ENCODE measurements at regions not wholly inside any gene's neighbourhood (a gene's known extent, or its start where the extent isn't known, plus 50 kb on each side); places are given as distances from the start of the nearest gene placed in this dataset.

- H3K4me3 ChIP-seq (ENCODE audit: low read depth, low read length) = peak overlapping the region; percentile 48
- TF ChIP-seq POLR2A (IDR thresholded peaks at IDR 0.05; ENCODE audit: extremely low read depth, insufficient read length) (no peak), MYC (IDR thresholded peaks at IDR 0.05; ENCODE audit: low read depth, low read length) (no peak), MAX (IDR thresholded peaks at IDR 0.05; ENCODE audit: low read depth, low read length) (no peak)
- TF ChIP-seq, protein P1, sequence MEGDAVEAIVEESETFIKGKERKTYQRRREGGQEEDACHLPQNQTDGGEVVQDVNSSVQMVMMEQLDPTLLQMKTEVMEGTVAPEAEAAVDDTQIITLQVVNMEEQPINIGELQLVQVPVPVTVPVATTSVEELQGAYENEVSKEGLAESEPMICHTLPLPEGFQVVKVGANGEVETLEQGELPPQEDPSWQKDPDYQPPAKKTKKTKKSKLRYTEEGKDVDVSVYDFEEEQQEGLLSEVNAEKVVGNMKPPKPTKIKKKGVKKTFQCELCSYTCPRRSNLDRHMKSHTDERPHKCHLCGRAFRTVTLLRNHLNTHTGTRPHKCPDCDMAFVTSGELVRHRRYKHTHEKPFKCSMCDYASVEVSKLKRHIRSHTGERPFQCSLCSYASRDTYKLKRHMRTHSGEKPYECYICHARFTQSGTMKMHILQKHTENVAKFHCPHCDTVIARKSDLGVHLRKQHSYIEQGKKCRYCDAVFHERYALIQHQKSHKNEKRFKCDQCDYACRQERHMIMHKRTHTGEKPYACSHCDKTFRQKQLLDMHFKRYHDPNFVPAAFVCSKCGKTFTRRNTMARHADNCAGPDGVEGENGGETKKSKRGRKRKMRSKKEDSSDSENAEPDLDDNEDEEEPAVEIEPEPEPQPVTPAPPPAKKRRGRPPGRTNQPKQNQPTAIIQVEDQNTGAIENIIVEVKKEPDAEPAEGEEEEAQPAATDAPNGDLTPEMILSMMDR (IDR thresholded peaks at IDR 0.05; ENCODE audit: low read depth, low read length) = no peak
- no peak for DNase-seq (ENCODE audit: low read depth)
These were observed 51.4 kb downstream of the RAB40AL start for GRCh38 chrX:102988517-102988916.

DNA sequence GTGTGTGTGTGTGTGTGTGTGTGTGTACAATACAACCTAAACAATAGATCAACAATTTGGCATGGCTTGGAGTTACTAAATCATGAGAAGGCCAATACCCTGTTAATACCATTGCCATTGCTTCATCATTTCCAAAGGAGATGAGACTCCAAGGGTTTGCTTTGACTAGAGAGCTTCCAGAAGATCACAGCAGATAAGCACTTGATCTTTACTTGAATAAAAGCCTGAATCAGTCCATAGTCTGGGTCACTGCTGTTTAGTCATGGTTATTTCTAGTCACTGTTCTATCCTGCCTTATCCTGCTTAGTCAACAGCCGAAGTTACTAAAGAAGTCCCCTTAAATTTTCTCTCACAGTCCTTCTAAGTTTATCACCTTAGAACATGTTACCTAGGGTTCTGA lies 58.2 kb downstream of the RAB40AL start:
- DNase-seq (ENCODE audit: low read depth) = no peak
- H3K4me3 ChIP-seq (ENCODE audit: low read depth, low read length) = no peak overlapping the region
- TF ChIP-seq MAX (IDR thresholded peaks at IDR 0.05; ENCODE audit: low read depth, low read length) = no peak
- TF ChIP-seq POLR2A (IDR thresholded peaks at IDR 0.05; ENCODE audit: extremely low read depth, insufficient read length) = no peak
- TF ChIP-seq, protein P1 (IDR thresholded peaks at IDR 0.05; ENCODE audit: low read depth, low read length) = no peak
- TF ChIP-seq MYC (IDR thresholded peaks at IDR 0.05; ENCODE audit: low read depth, low read length) = no peak

GRCh38 chrX:103002576-103002975 lies 61.4 kb downstream of the BEX1 start:
- no peak for DNase-seq (ENCODE audit: low read depth)
- H3K4me3 ChIP-seq (ENCODE audit: low read depth, low read length) = no peak overlapping the region
- TF ChIP-seq MAX (IDR thresholded peaks at IDR 0.05; ENCODE audit: low read depth, low read length) = no peak
- TF ChIP-seq, protein P1 (IDR thresholded peaks at IDR 0.05; ENCODE audit: low read depth, low read length) = no peak
- TF ChIP-seq MYC (IDR thresholded peaks at IDR 0.05; ENCODE audit: low read depth, low read length) = no peak
- no peak for TF ChIP-seq POLR2A (IDR thresholded peaks at IDR 0.05; ENCODE audit: extremely low read depth, insufficient read length)

Measured in NB4 (cell line).